ENCODE measurements at regions not wholly inside any gene's neighbourhood (a gene's known extent, or its start where the extent isn't known, plus 50 kb on each side); places are given as distances from the start of the nearest gene placed in this dataset.
A peak's percentile ranks its signal among the peaks of the same experiment; 100 is the strongest.

- Histone ChIP-seq H3K27ac (ENCODE audit: insufficient read depth, low read depth, low read length) (no peak overlapping the region), H3K36me3 (ENCODE audit: control insufficient read depth in 2 of 2, extremely low read depth in 1 of 2, insufficient read depth in 2 of 2, low read length in 2 of 2) (no peaks in the 10 kb centered on the region), H3K9me3 (replicated peaks; ENCODE audit: control insufficient read depth, insufficient read depth, low read length) (no peaks in the 10 kb centered on the region), H3K4me3 (replicated peaks in 1 of 3; ENCODE audit: insufficient read depth in 1 of 3, low read depth in 1 of 3, low read length in 3 of 3) (no peak overlapping the region), H3K79me2 (ENCODE audit: control insufficient read depth, insufficient read depth, low read length) (no peaks in the 10 kb centered on the region), H4K20me1 (replicated peaks; ENCODE audit: control insufficient read depth, extremely low read depth, insufficient read depth, low read length) (no peaks in the 10 kb centered on the region), H2AFZ (ENCODE audit: low read depth, low read length) (no peak overlapping the region), H3K4me2 (ENCODE audit: insufficient read depth, low read length) (no peak overlapping the region), H3K9ac (replicated peaks; ENCODE audit: extremely low read depth, insufficient read depth, low read length) (no peak overlapping the region), H3K27me3 (ENCODE audit: control insufficient read depth in 2 of 2, insufficient read depth in 2 of 2, low read length in 2 of 2) (no peaks in the 10 kb centered on the region), H3K4me1 (ENCODE audit: control insufficient read depth, extremely low read depth, insufficient read depth, low read length) (peaks cover 7% of the 10 kb centered on the region), H3K9me1 (replicated peaks; ENCODE audit: control insufficient read depth, extremely low read depth, insufficient read depth, low read length) (no peaks in the 10 kb centered on the region)
- TF ChIP-seq FOS (IDR thresholded peaks at IDR 0.05; ENCODE audit: borderline replicate concordance, insufficient read depth, low read length): no peak
- intact Hi-C loops (cut with micrococcal nuclease) (no loop called here), dilution Hi-C loops (cut with MboI; ENCODE audit: extremely low pct_ligation_motif_present, low sequenced_read_pairs) (no loop called here)
- FAIRE-seq (no peak), DNase-seq (ENCODE audit: low read depth, low spot score) (no peak)
- ChIA-PET CTCF (interaction anchor here (0.6 kb wide), 1 partner anchor 154 kb away, joined by 3 read pairs; no protein-coding TSS in a partner anchor), POLR2A (no interaction called here)
- no TSS peak for BruUV-seq (replicated peaks)
These were observed 238.2 kb upstream of the FLRT2 start for GRCh38 chr14:85291731-85292130.

GRCh38 chr14:85293612-85294234, 236.2 kb upstream of the FLRT2 start:
- intact Hi-C loops (cut with micrococcal nuclease): no loop called here
- no peak overlapping the region for H2AFZ ChIP-seq (ENCODE audit: low read depth, low read length)
- CTCF ChIA-PET: no interaction called here

More at GRCh38 chr14:85293612-85294234, 236.2 kb upstream of the FLRT2 start:
- peaks cover 7% of the 10 kb centered on the region for H3K4me1 ChIP-seq (ENCODE audit: control insufficient read depth, extremely low read depth, insufficient read depth, low read length)
- no peaks in the 10 kb centered on the region for H4K20me1 ChIP-seq (replicated peaks; ENCODE audit: control insufficient read depth, extremely low read depth, insufficient read depth, low read length)
- H3K79me2 ChIP-seq (ENCODE audit: control insufficient read depth, insufficient read depth, low read length): no peaks in the 10 kb centered on the region
- no peaks in the 10 kb centered on the region for H3K27me3 ChIP-seq (ENCODE audit: control insufficient read depth in 2 of 2, insufficient read depth in 2 of 2, low read length in 2 of 2)
- no peak overlapping the region for H3K4me2 ChIP-seq (ENCODE audit: insufficient read depth, low read length)
- H3K9me1 ChIP-seq (replicated peaks; ENCODE audit: control insufficient read depth, extremely low read depth, insufficient read depth, low read length): no peaks in the 10 kb centered on the region
- H3K36me3 ChIP-seq (ENCODE audit: control insufficient read depth in 2 of 2, extremely low read depth in 1 of 2, insufficient read depth in 2 of 2, low read length in 2 of 2): no peaks in the 10 kb centered on the region
- H3K27ac ChIP-seq (ENCODE audit: insufficient read depth, low read depth, low read length): no peak overlapping the region
- FAIRE-seq (peak; percentile 54), DNase-seq (ENCODE audit: low read depth, low spot score) (no peak)
- H3K9me3 ChIP-seq (replicated peaks; ENCODE audit: control insufficient read depth, insufficient read depth, low read length): no peaks in the 10 kb centered on the region
- BruUV-seq (replicated peaks): no TSS peak
- H3K4me3 ChIP-seq (replicated peaks in 1 of 3; ENCODE audit: insufficient read depth in 1 of 3, low read depth in 1 of 3, low read length in 3 of 3): no peak overlapping the region
- dilution Hi-C loops (cut with MboI; ENCODE audit: extremely low pct_ligation_motif_present, low sequenced_read_pairs): no loop called here
- H3K9ac ChIP-seq (replicated peaks; ENCODE audit: extremely low read depth, insufficient read depth, low read length): no peak overlapping the region
- TF ChIP-seq GATA2 (IDR thresholded peaks at IDR 0.05; ENCODE audit: insufficient read depth, insufficient read length, low read depth, low read length): no peak
- TF ChIP-seq MAX (IDR thresholded peaks at IDR 0.05; ENCODE audit: insufficient read depth, insufficient read length): no peak
- TF ChIP-seq MYC (IDR thresholded peaks at IDR 0.05; ENCODE audit: low read depth, low read length): no peak
- TF ChIP-seq CTCF (IDR thresholded peaks at IDR 0.05; ENCODE audit: extremely low read depth in 1 of 2, insufficient read depth in 1 of 2, low read depth in 1 of 2, low read length in 2 of 2): no peak
- TF ChIP-seq JUN (IDR thresholded peaks at IDR 0.05; ENCODE audit: borderline replicate concordance, insufficient read depth, insufficient read length, low read depth): no peak
- POLR2A ChIA-PET: no interaction called here
